SK-N-SH (cell line): ENCODE measurements at regions not wholly inside any gene's neighbourhood (a gene's known extent, or its start where the extent isn't known, plus 50 kb on each side); places are given as distances from the start of the nearest gene placed in this dataset.

Source experiments
- CTCF ChIA-PET: fragments of 300-600, 350-600 bp; formaldehyde crosslinking; extraction: SDS; loops from one replicate; lab custom pipeline; 2021; lab: Yijun Ruan, JAX
- POLR2A ChIA-PET: fragments of 350-600 bp; sonication (Branson Sonifier 250); formaldehyde crosslinking; extraction: SDS; loops from one replicate; lab custom pipeline; 2020; ENCODE audit warnings: antibody characterized with exemption, inconsistent platforms; lab: Yijun Ruan, JAX
- DNase-seq: peaks from one replicate; pipeline ENCODE4 v3.0.0; 2012
- H2AFZ ChIP-seq: fragments of 200-600 bp; sonication (generic); 2 replicates; pipeline ENCODE4 v1.8.1; 2016; ENCODE audit warnings: antibody characterized with exemption, mild to moderate bottlenecking, low read depth
- H3F3A ChIP-seq: fragments of 200-600 bp; sonication (generic); replicated peaks from 2 replicates; pipeline ENCODE3; 2016; ENCODE audit warnings: antibody characterized with exemption, mild to moderate bottlenecking; ENCODE audit not compliant: insufficient read depth
- H3K27ac ChIP-seq, 2 experiments: fragments of 200-500 bp in 1 of 2; fragments of 200-600 bp in 1 of 2; sonication (Bioruptor generic) in 1 of 2; sonication (generic), shearing (Covaris generic) in 1 of 2; 2 replicates each; pipeline versions ENCODE4 v1.5.1 to v1.6.1; 2014 to 2016; ENCODE audit warnings: low read depth in 2 of 2, inconsistent platforms in 1 of 2, low read length in 1 of 2, mild to moderate bottlenecking in 1 of 2, mixed read lengths in 1 of 2
- H3K27me3 ChIP-seq: fragments of 200-600 bp; sonication (generic), shearing (Covaris generic); 2 replicates; pipeline ENCODE4 v1.6.1; 2016; ENCODE audit warnings: mixed run types; ENCODE audit not compliant: insufficient read depth
- H3K36me3 ChIP-seq, 2 experiments: fragments of 200-500 bp in 1 of 2; fragments of 200-600 bp in 1 of 2; sonication (Bioruptor generic) in 1 of 2; sonication (generic) in 1 of 2; replicated peaks in 1 of 2; 2 replicates each; pipeline versions ENCODE3 to v1.5.1; 2014 to 2016; ENCODE audit warnings: low read length in 1 of 2, mild to moderate bottlenecking in 1 of 2; ENCODE audit not compliant: insufficient read depth in 2 of 2, control insufficient read depth in 1 of 2
- H3K4me1 ChIP-seq, 2 experiments: fragments of 200-500 bp in 1 of 2; fragments of 200-600 bp in 1 of 2; sonication (Bioruptor generic) in 1 of 2; sonication (generic), shearing (Covaris generic) in 1 of 2; 2 replicates each; pipeline versions ENCODE4 v1.5.1 to v1.6.1; 2014 to 2016; ENCODE audit warnings: low read depth in 1 of 2, low read length in 1 of 2, mixed run types in 1 of 2; ENCODE audit not compliant: insufficient read depth in 2 of 2, control insufficient read depth in 1 of 2
- H3K4me2 ChIP-seq: fragments of 200-600 bp; sonication (generic), shearing (Covaris generic); 2 replicates; pipeline ENCODE4 v1.6.1; 2017; ENCODE audit warnings: mixed run types
- H3K4me3 ChIP-seq, 2 experiments: fragments of 200-500 bp in 1 of 2; fragments of 200-600 bp in 1 of 2; sonication (Bioruptor generic) in 1 of 2; sonication (generic), shearing (Covaris generic) in 1 of 2; 2 replicates each; pipeline versions ENCODE4 v1.5.1 to v1.8.1; 2014 to 2016; ENCODE audit warnings: low read depth in 2 of 2, inconsistent platforms in 1 of 2, low read length in 1 of 2, mild to moderate bottlenecking in 1 of 2, mixed read lengths in 1 of 2, moderate library complexity in 1 of 2
- H3K79me2 ChIP-seq: fragments of 200-600 bp; sonication (generic); 2 replicates; pipeline ENCODE4 v1.8.1; 2017; ENCODE audit warnings: mild to moderate bottlenecking; ENCODE audit not compliant: insufficient read depth
- H3K9ac ChIP-seq: fragments of 200-600 bp; sonication (generic); 2 replicates; pipeline ENCODE4 v1.6.1; 2017; ENCODE audit warnings: mixed run types
- H3K9me2 ChIP-seq: fragments of 200-600 bp; sonication (generic); 2 replicates; pipeline ENCODE4 v1.6.1; 2017; ENCODE audit warnings: mixed run types
- H3K9me3 ChIP-seq: fragments of 200-600 bp; sonication (generic); 2 replicates; pipeline ENCODE4 v1.6.1; 2017; ENCODE audit warnings: mixed run types, mild to moderate bottlenecking, moderate library complexity
- H4K20me1 ChIP-seq: fragments of 200-600 bp; sonication (generic); 2 replicates; pipeline ENCODE4 v1.6.1; 2017; ENCODE audit warnings: mild to moderate bottlenecking, mixed run types; ENCODE audit not compliant: insufficient read depth
- EP300 ChIP-seq, 2 experiments: IDR thresholded peaks; 2 replicates each; pipeline versions ENCODE4 v1.4.0 to v1.6.1; 2012; ENCODE audit warnings: borderline replicate concordance in 1 of 2, low read depth in 1 of 2, low read length in 1 of 2
- EZH2phosphoT487 ChIP-seq: fragments of 200-600 bp; sonication (generic); IDR thresholded peaks from 2 replicates; pipeline ENCODE4 v1.6.1; 2017; ENCODE audit warnings: low read depth, mixed run types, mild to moderate bottlenecking, antibody characterized with exemption, moderate library complexity, borderline replicate concordance
- FOXM1 ChIP-seq: IDR thresholded peaks from 2 replicates; pipeline ENCODE4 v1.4.0; 2012; ENCODE audit warnings: low read depth, mild to moderate bottlenecking
- MXI1 ChIP-seq: IDR thresholded peaks from 2 replicates; pipeline ENCODE4 v1.6.1; 2012; ENCODE audit warnings: mild to moderate bottlenecking, low read depth, low read length, improper control_type of control experiment
- NFIC ChIP-seq: IDR thresholded peaks from 2 replicates; pipeline ENCODE4 v1.4.0; 2012; ENCODE audit warnings: borderline replicate concordance
- RCOR1 ChIP-seq: fragments of 150-350 bp; IDR thresholded peaks from 2 replicates; pipeline ENCODE4 v1.6.1; 2017; ENCODE audit warnings: antibody characterized with exemption, low read length
- RFX5 ChIP-seq: IDR thresholded peaks from 2 replicates; pipeline ENCODE4 v1.6.1; 2012; ENCODE audit warnings: mild to moderate bottlenecking, improper control_type of control experiment, low read length
- SIN3A ChIP-seq: IDR thresholded peaks from 2 replicates; pipeline ENCODE4 v1.6.1; 2012; ENCODE audit warnings: low read depth, mild to moderate bottlenecking, low read length, moderate library complexity, borderline replicate concordance
- WGBS: methylation state at CpG from one replicate; pipeline ENCODE4 v1.1.6; 2017; ENCODE audit warnings: low lambda C conversion rate; 5-methylcytosine and 5-hydroxymethylcytosine counted together
- TF ChIP-seq, protein P1 (sequence below): fragments of 150-350 bp; IDR thresholded peaks from 2 replicates; pipeline ENCODE4 v1.6.1; 2017; ENCODE audit warnings: antibody characterized with exemption, low read length, low read depth, borderline replicate concordance
- TF ChIP-seq, protein P2 (sequence below): fragments of 200-600 bp; sonication (generic); IDR thresholded peaks from 2 replicates; pipeline ENCODE4 v1.6.1; 2017; ENCODE audit warnings: antibody characterized with exemption, mild to moderate bottlenecking, moderate library complexity

DNA sequence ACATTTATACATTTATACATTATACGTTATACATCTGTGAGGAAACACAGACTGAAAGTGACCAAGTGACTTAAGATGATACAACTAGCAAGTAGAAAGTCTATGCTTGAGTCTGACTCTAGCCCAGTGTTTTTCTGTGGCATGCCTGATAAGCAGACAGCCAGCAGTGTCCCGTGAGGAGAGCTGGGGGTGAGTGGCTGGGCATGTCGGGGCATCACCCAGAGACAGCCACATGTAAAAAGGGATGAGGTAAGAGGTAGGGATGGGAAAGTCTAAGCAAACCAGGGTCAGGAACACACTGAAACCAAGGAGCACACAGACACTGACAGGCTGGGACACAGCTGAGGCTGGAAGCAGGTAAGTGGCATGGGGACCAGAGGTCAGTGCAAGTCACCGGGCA is 333.2 kb downstream of the FOXO1 start:
- ChIA-PET POLR2A (no interaction called here), CTCF (no interaction called here)
- WGBS: 79% methylated on average over 4 of the region's 4 CpGs
- Histone ChIP-seq H3F3A (no peaks in the 10 kb centered on the region), H3K79me2 (no peaks in the 10 kb centered on the region), H3K4me2 (no peak overlapping the region), H3K27ac (no peak overlapping the region), H3K9me3 (no peaks in the 10 kb centered on the region), H3K9ac (no peak overlapping the region), H3K36me3 (no peaks in the 10 kb centered on the region), H3K9me2 (no peaks in the 10 kb centered on the region), H2AFZ (no peak overlapping the region), H3K4me3 (no peak overlapping the region), H3K4me1 (no peaks in the 10 kb centered on the region; a peak in 1 of 4 replicates), H4K20me1 (no peaks in the 10 kb centered on the region), H3K27me3 (no peaks in the 10 kb centered on the region)
- no peak for DNase-seq
- TF ChIP-seq RFX5: no peak
- no peak for TF ChIP-seq MXI1
- TF ChIP-seq RCOR1: no peak
- TF ChIP-seq EZH2phosphoT487: no peak
- no peak for TF ChIP-seq FOXM1

DNA sequence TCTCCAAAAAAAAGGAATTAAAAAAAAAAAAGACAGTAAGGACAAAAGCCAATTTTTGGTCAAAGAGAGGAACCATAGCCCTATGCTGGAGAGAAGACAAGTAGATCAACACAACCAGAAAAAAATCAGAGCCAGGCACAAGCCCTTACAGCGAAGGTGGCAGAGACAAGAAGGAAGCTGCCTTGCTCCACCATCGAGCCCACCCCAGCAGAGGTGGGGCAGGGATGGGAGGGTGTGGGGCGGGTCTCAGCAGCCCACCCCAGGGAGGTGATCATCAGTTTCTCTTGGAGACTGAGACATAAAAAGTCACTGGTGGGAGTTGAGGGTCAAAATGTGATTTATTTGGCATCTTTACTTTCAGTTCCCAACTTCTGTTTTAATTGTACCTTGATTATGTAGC is 332.4 kb downstream of the FOXO1 start:
- Histone ChIP-seq H3F3A (no peaks in the 10 kb centered on the region), H3K27ac (no peak overlapping the region), H3K36me3 (no peaks in the 10 kb centered on the region)
- POLR2A ChIA-PET: no interaction called here
- CTCF ChIA-PET: no interaction called here
- TF ChIP-seq SIN3A (no peak), MXI1 (no peak), NFIC (no peak), EP300 (IDR thresholded peaks at IDR 0.05; ENCODE audit: borderline replicate concordance in 1 of 2, low read depth in 1 of 2, low read length in 1 of 2) (no peak), RCOR1 (no peak)
- TF ChIP-seq, protein P1, sequence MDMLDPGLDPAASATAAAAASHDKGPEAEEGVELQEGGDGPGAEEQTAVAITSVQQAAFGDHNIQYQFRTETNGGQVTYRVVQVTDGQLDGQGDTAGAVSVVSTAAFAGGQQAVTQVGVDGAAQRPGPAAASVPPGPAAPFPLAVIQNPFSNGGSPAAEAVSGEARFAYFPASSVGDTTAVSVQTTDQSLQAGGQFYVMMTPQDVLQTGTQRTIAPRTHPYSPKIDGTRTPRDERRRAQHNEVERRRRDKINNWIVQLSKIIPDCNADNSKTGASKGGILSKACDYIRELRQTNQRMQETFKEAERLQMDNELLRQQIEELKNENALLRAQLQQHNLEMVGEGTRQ: no peak
- TF ChIP-seq, protein P2, sequence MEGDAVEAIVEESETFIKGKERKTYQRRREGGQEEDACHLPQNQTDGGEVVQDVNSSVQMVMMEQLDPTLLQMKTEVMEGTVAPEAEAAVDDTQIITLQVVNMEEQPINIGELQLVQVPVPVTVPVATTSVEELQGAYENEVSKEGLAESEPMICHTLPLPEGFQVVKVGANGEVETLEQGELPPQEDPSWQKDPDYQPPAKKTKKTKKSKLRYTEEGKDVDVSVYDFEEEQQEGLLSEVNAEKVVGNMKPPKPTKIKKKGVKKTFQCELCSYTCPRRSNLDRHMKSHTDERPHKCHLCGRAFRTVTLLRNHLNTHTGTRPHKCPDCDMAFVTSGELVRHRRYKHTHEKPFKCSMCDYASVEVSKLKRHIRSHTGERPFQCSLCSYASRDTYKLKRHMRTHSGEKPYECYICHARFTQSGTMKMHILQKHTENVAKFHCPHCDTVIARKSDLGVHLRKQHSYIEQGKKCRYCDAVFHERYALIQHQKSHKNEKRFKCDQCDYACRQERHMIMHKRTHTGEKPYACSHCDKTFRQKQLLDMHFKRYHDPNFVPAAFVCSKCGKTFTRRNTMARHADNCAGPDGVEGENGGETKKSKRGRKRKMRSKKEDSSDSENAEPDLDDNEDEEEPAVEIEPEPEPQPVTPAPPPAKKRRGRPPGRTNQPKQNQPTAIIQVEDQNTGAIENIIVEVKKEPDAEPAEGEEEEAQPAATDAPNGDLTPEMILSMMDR: no peak
- TF ChIP-seq, all 33 proteins: peak for 0
- DNase-seq: no peak
- Histone ChIP-seq H3K4me1 (no peaks in the 10 kb centered on the region; a peak in 1 of 4 replicates), H2AFZ (no peak overlapping the region), H3K79me2 (no peaks in the 10 kb centered on the region), H3K9ac (no peak overlapping the region), H3K9me2 (no peaks in the 10 kb centered on the region), H4K20me1 (no peaks in the 10 kb centered on the region), H3K4me2 (no peak overlapping the region), H3K27me3 (no peaks in the 10 kb centered on the region), H3K4me3 (no peak overlapping the region), H3K9me3 (no peaks in the 10 kb centered on the region)
- 57% methylated on average over 3 of the region's 3 CpGs for WGBS
